ENCODE measurements at regions not wholly inside any gene's neighbourhood (a gene's known extent, or its start where the extent isn't known, plus 50 kb on each side); places are given as distances from the start of the nearest gene placed in this dataset.

DNA sequence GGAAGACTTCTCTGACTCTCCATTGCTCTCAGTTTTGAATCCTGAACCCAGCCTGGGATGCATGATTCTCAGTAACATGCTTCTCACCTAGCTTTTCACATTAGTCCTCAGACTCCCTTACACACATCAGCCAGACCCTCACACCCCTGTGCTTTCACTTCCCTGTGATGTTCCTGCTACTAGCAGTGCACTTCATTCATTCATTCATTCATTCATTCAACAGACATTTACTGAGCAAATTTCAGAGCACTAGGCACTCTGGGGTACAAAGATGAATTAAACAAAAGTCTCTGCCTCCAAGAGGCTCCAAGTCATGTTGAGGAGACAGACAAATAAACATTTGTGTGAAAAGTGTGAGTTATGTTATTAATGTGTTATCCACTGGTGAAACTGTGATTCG, 145.2 kb downstream of the RXFP2 start:
- TF ChIP-seq EZH2phosphoT487 (IDR thresholded peaks at IDR 0.05; ENCODE audit: borderline replicate concordance, low read length) = no peak
- TF ChIP-seq CTCF (IDR thresholded peaks at IDR 0.05; ENCODE audit: low read depth, low read length, poor library complexity, severe bottlenecking) = no peak

Data from DOHH2 (cell line).